ENCODE measurements at regions not wholly inside any gene's neighbourhood (a gene's known extent, or its start where the extent isn't known, plus 50 kb on each side); places are given as distances from the start of the nearest gene placed in this dataset.

DNA sequence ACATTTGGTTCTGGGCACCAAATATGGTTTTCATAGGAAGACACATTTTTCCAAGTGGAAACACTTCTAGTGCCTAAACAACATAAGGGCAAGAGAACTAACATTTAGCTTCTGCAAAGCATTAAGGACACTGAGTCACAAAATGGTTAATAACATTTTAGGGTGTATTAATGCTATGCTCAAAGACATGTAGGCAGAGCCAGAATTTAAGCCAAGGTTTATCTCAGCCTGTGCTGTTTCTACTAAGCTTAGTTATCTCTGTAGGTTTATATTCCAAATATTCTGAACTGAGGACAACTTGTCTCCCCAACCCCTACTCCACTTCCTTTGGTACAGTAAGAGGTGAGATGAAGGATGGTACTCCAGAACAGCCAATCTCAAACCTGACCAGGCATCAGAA, 54.1 kb upstream of the AKAP13 start:
- no peak overlapping the region for H3K4me3 ChIP-seq (replicated peaks in 1 of 2; ENCODE audit: low read depth in 2 of 2, low read length in 2 of 2)
- no peak for DNase-seq (ENCODE audit: low read depth in 2 of 2)
- TF ChIP-seq, protein P1, sequence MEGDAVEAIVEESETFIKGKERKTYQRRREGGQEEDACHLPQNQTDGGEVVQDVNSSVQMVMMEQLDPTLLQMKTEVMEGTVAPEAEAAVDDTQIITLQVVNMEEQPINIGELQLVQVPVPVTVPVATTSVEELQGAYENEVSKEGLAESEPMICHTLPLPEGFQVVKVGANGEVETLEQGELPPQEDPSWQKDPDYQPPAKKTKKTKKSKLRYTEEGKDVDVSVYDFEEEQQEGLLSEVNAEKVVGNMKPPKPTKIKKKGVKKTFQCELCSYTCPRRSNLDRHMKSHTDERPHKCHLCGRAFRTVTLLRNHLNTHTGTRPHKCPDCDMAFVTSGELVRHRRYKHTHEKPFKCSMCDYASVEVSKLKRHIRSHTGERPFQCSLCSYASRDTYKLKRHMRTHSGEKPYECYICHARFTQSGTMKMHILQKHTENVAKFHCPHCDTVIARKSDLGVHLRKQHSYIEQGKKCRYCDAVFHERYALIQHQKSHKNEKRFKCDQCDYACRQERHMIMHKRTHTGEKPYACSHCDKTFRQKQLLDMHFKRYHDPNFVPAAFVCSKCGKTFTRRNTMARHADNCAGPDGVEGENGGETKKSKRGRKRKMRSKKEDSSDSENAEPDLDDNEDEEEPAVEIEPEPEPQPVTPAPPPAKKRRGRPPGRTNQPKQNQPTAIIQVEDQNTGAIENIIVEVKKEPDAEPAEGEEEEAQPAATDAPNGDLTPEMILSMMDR (IDR thresholded peaks at IDR 0.05; ENCODE audit: low read depth, low read length): no peak

DNA sequence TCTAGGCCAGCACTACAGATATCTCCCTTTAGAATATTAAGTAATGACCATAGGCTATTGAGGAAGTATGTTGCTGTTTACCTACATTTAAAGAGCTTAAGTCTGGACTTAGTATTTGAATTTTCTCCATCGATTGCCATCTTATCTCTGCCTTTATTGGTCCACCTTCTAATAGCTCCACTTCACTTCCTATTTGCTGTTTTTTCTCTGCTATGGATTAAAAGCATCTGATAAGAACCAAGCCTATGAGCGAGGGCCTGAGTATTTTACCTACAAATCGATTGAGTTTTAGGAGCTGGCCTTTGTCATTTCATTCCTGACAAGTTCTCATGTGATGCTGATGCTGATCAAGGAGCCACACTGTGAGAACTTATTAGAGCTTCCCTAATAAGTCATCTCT, 52.6 kb upstream of the AKAP13 start:
- DNase-seq (ENCODE audit: low read depth in 2 of 2): no peak
- TF ChIP-seq, protein P1 (IDR thresholded peaks at IDR 0.05; ENCODE audit: low read depth, low read length): no peak
- no peak overlapping the region for H3K4me3 ChIP-seq (replicated peaks in 1 of 2; ENCODE audit: low read depth in 2 of 2, low read length in 2 of 2)

DNA sequence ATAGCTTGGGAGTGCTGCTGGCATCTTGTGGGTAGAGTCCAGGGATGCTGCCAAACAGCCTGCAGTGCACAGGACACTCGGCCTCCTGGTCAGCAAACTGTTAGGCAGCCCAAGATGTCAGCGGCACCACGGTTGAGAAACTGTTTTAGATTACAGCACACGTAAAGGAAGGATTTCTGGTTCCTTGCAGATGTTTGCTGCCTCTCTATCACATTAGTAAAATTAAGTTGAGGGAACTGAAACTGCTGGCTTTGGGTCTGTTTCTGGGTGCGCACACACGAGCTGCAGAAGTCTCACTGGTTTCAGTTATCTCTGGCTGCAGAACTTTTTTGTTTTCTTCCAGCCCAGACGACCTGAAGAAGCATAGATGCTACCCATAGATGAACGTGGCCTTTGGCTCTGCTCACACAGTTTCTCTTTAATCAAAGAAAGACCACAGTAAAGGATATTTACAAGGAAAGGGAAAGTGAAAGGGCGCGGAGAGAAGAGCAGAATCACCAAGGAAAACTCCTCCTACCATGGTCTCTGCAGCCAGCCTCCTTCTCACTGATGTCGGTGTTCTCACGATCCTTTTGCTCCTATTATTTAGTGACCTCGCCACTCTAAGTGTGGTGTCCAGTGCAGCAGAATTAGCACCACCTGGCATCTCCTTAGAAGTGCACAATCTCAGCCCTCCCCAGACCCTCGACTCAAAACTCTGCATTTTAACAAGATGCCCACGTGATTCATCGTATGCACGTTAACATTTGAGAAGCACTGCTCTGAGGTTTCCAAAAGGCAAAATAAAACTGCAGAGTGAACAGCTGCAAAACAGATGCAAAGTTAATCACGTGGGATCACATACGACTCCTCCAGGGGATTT, 50.6 kb upstream of the AKAP13 start:
- DNase-seq (ENCODE audit: low read depth in 2 of 2): peak; percentile 47 to 69
- TF ChIP-seq, protein P1 (IDR thresholded peaks at IDR 0.05; ENCODE audit: low read depth, low read length): no peak
- H3K4me3 ChIP-seq (replicated peaks in 1 of 2; ENCODE audit: low read depth in 2 of 2, low read length in 2 of 2): peak overlapping the region; percentile 19 to 47
